HEK293 (cell line): ENCODE measurements at regions not wholly inside any gene's neighbourhood (a gene's known extent, or its start where the extent isn't known, plus 50 kb on each side); places are given as distances from the start of the nearest gene placed in this dataset.
A peak's percentile ranks its signal among the peaks of the same experiment; 100 is the strongest.

Experiments
- CTCF ChIA-PET: fragments of 350-600 bp; formaldehyde crosslinking; extraction: SDS; loops from one replicate; lab custom pipeline; 2021; ENCODE audit warnings: antibody characterized with exemption; lab: Yijun Ruan, JAX
- POLR2A ChIA-PET: fragments of 300-600 bp; formaldehyde crosslinking; extraction: SDS; loops from one replicate; lab custom pipeline; 2020; ENCODE audit warnings: antibody characterized with exemption, inconsistent platforms; lab: Yijun Ruan, JAX
- H3K27ac ChIP-seq: fragments of 200-500 bp; sonication (Bioruptor generic); 2 replicates; pipeline ENCODE4 v1.5.1; 2014; ENCODE audit warnings: low read depth, low read length, control low read depth, inconsistent platforms; ENCODE audit errors: extremely low read depth
- H3K36me3 ChIP-seq, 2 experiments: fragments of 200-500 bp in 1 of 2; sonication (Bioruptor generic) in 1 of 2; 1 replicate in 1 of 2; 2 replicates in 1 of 2; pipeline ENCODE4 v1.5.1; 2014 to 2017; ENCODE audit warnings: inconsistent platforms in 2 of 2, low read length in 2 of 2; ENCODE audit not compliant: control insufficient read depth in 2 of 2, insufficient read depth in 1 of 2
- H3K4me1 ChIP-seq: fragments of 200-500 bp; sonication (Bioruptor generic); 2 replicates; pipeline ENCODE4 v1.5.1; 2014; ENCODE audit warnings: mild to moderate bottlenecking, low read length, inconsistent platforms; ENCODE audit not compliant: control insufficient read depth, insufficient read depth
- H3K4me3 ChIP-seq: 2 replicates; pipeline ENCODE4 v1.5.1; 2011; ENCODE audit warnings: low read depth, mild to moderate bottlenecking, control low read depth, low read length, moderate library complexity
- H3K9me3 ChIP-seq: fragments of 200-500 bp; sonication (Bioruptor generic); 2 replicates; pipeline ENCODE4 v1.5.1; 2014; ENCODE audit warnings: low read depth, low read length, inconsistent platforms; ENCODE audit not compliant: control insufficient read depth, insufficient read depth
- ATF2 ChIP-seq: fragments of 450-650 bp; formaldehyde crosslinking; IDR thresholded peaks from 2 replicates; pipeline ENCODE4 v1.5.1; 2016; ENCODE audit warnings: missing biosample characterization, missing genetic modification characterization, low read depth
- FEZF1 ChIP-seq: fragments of 450-650 bp; formaldehyde crosslinking; IDR thresholded peaks from 2 replicates; pipeline ENCODE4 v1.5.1; 2016; ENCODE audit warnings: missing biosample characterization, missing genetic modification characterization
- HOXD13 ChIP-seq: sonication (generic); formaldehyde crosslinking; IDR thresholded peaks from 2 replicates; pipeline ENCODE4 v1.8.0; 2022; ENCODE audit warnings: missing genetic modification reagents, borderline replicate concordance
- KLF10 ChIP-seq: fragments of 450-650 bp; IDR thresholded peaks from 2 replicates; pipeline ENCODE4 v1.5.1; 2018; ENCODE audit warnings: missing biosample characterization, mild to moderate bottlenecking, missing genetic modification characterization
- KLF16 ChIP-seq: fragments of 450-650 bp; formaldehyde crosslinking; IDR thresholded peaks from 2 replicates; pipeline ENCODE4 v1.5.1; 2017; ENCODE audit warnings: missing biosample characterization, missing genetic modification characterization
- KLF8 ChIP-seq: fragments of 450-650 bp; formaldehyde crosslinking; IDR thresholded peaks from 2 replicates; pipeline ENCODE4 v1.5.1; 2016; ENCODE audit warnings: missing biosample characterization, missing genetic modification characterization
- KLF9 ChIP-seq: fragments of 450-650 bp; formaldehyde crosslinking; IDR thresholded peaks from 2 replicates; pipeline ENCODE4 v1.5.1; 2016; ENCODE audit warnings: missing biosample characterization, missing genetic modification characterization, low read depth
- MZF1 ChIP-seq: fragments of 450-650 bp; formaldehyde crosslinking; IDR thresholded peaks from 2 replicates; pipeline ENCODE4 v1.5.1; 2017; ENCODE audit warnings: missing biosample characterization, missing genetic modification characterization, borderline replicate concordance
- OSR2 ChIP-seq: fragments of 450-650 bp; formaldehyde crosslinking; IDR thresholded peaks from 2 replicates; pipeline ENCODE4 v1.5.1; 2016; ENCODE audit warnings: missing biosample characterization, missing genetic modification characterization
- PRDM4 ChIP-seq: fragments of 450-650 bp; formaldehyde crosslinking; IDR thresholded peaks from 2 replicates; pipeline ENCODE4 v1.5.1; 2017; ENCODE audit warnings: missing biosample characterization, missing genetic modification characterization
- RBAK ChIP-seq: fragments of 450-650 bp; formaldehyde crosslinking; IDR thresholded peaks from 2 replicates; pipeline ENCODE4 v1.5.1; 2016; ENCODE audit warnings: missing biosample characterization, missing genetic modification characterization
- SP2 ChIP-seq: fragments of 450-650 bp; formaldehyde crosslinking; IDR thresholded peaks from 2 replicates; pipeline ENCODE4 v1.5.1; 2016; ENCODE audit warnings: missing biosample characterization, missing genetic modification characterization
- SP7 ChIP-seq: fragments of 450-650 bp; formaldehyde crosslinking; IDR thresholded peaks from 2 replicates; pipeline ENCODE4 v1.5.1; 2016; ENCODE audit warnings: missing biosample characterization, missing genetic modification characterization
- TSHZ1 ChIP-seq: fragments of 450-650 bp; formaldehyde crosslinking; IDR thresholded peaks from 2 replicates; pipeline ENCODE4 v1.5.1; 2016; ENCODE audit warnings: missing biosample characterization, missing genetic modification characterization, borderline replicate concordance
- WT1 ChIP-seq: fragments of 450-650 bp; formaldehyde crosslinking; IDR thresholded peaks from 2 replicates; pipeline ENCODE4 v1.5.1; 2016; ENCODE audit warnings: missing biosample characterization, missing genetic modification characterization
- ZEB2 ChIP-seq: fragments of 450-650 bp; formaldehyde crosslinking; IDR thresholded peaks from 2 replicates; pipeline ENCODE4 v1.5.1; 2016; ENCODE audit warnings: missing biosample characterization, missing genetic modification characterization
- ZFHX2 ChIP-seq: fragments of 450-650 bp; formaldehyde crosslinking; conservative IDR thresholded peaks from 2 replicates; pipeline ENCODE4 v1.5.1; 2016; ENCODE audit warnings: missing biosample characterization, missing genetic modification characterization
- ZNF10 ChIP-seq: fragments of 450-650 bp; formaldehyde crosslinking; IDR thresholded peaks from 2 replicates; pipeline ENCODE4 v1.5.1; 2017; ENCODE audit warnings: missing biosample characterization, missing genetic modification characterization
- ZNF112 ChIP-seq: fragments of 450-650 bp; formaldehyde crosslinking; IDR thresholded peaks from 2 replicates; pipeline ENCODE4 v1.5.0; 2017; ENCODE audit warnings: missing biosample characterization, missing genetic modification characterization
- ZNF16 ChIP-seq: fragments of 450-650 bp; formaldehyde crosslinking; IDR thresholded peaks from 2 replicates; pipeline ENCODE4 v1.5.1; 2016; ENCODE audit warnings: low read depth, missing biosample characterization, missing genetic modification characterization
- ZNF24 ChIP-seq: fragments of 450-650 bp; formaldehyde crosslinking; IDR thresholded peaks from 2 replicates; pipeline ENCODE4 v1.5.1; 2016; ENCODE audit warnings: missing biosample characterization, missing genetic modification characterization
- ZNF302 ChIP-seq: fragments of 450-650 bp; formaldehyde crosslinking; IDR thresholded peaks from 2 replicates; pipeline ENCODE4 v1.5.1; 2016; ENCODE audit warnings: missing biosample characterization, missing genetic modification characterization, low read depth
- ZNF398 ChIP-seq: fragments of 450-650 bp; formaldehyde crosslinking; IDR thresholded peaks from 2 replicates; pipeline ENCODE4 v1.5.1; 2017; ENCODE audit warnings: missing biosample characterization, missing genetic modification characterization
- ZNF426 ChIP-seq: fragments of 450-650 bp; formaldehyde crosslinking; IDR thresholded peaks from 2 replicates; pipeline ENCODE4 v1.5.1; 2017; ENCODE audit warnings: missing biosample characterization, missing genetic modification characterization, mild to moderate bottlenecking, inconsistent platforms, moderate library complexity
- ZNF580 ChIP-seq: fragments of 450-650 bp; formaldehyde crosslinking; IDR thresholded peaks from 2 replicates; pipeline ENCODE4 v1.5.1; 2016; ENCODE audit warnings: missing biosample characterization, missing genetic modification characterization
- ZNF629 ChIP-seq: fragments of 450-650 bp; formaldehyde crosslinking; IDR thresholded peaks from 2 replicates; pipeline ENCODE4 v1.5.1; 2017; ENCODE audit warnings: missing biosample characterization, missing genetic modification characterization
- ZNF843 ChIP-seq: fragments of 450-650 bp; formaldehyde crosslinking; IDR thresholded peaks from 2 replicates; pipeline ENCODE4 v1.5.1; 2016; ENCODE audit warnings: missing biosample characterization, missing genetic modification characterization
- ZXDB ChIP-seq: fragments of 450-650 bp; formaldehyde crosslinking; IDR thresholded peaks from 2 replicates; pipeline ENCODE4 v1.5.1; 2016; ENCODE audit warnings: missing biosample characterization, missing genetic modification characterization

GRCh38 chr1:218711884-218712674, 366.9 kb downstream of the TGFB2 start:
- Histone ChIP-seq H3K9me3 (no peaks in the 10 kb centered on the region), H3K4me1 (no peaks in the 10 kb centered on the region), H3K4me3 (no peak overlapping the region), H3K27ac (no peak overlapping the region), H3K36me3 (no peaks in the 10 kb centered on the region)
- POLR2A ChIA-PET, result interaction anchor here (1.0 kb wide), 1 partner anchor 367 kb away, joined by 3 read pairs; the partner anchor contains the start of gene TGFB2
- CTCF ChIA-PET, result no interaction called here
- TF ChIP-seq OSR2, result 0 out of 2 replicates have a peak, but pooled peaks have one; percentile 27
- TF ChIP-seq PRDM4 (tag by site-specific recombination), result peak; percentile 11; the same call in 1 of the 2 replicates
- TF ChIP-seq ZNF302 (tag by site-specific recombination), result no peak
- TF ChIP-seq KLF16 (tag by site-specific recombination), result 0 out of 2 replicates have a peak, but pooled peaks have one; percentile 49
- peak; percentile 79; the same call in 1 of the 2 replicates for TF ChIP-seq KLF10 (tag by site-specific recombination)
- TF ChIP-seq ZNF10 (tag by site-specific recombination), result no peak
- TF ChIP-seq ZFHX2 (tag by site-specific recombination), result peak; percentile 90
- peak; percentile 48; the same call in 1 of the 2 replicates for TF ChIP-seq WT1 (tag by site-specific recombination)
- TF ChIP-seq ZNF112, result no peak
- no peak for TF ChIP-seq ZNF426
- peak; percentile 46; the same call in 1 of the 2 replicates for TF ChIP-seq ZXDB (tag by site-specific recombination)
- no peak for TF ChIP-seq KLF8 (tag by site-specific recombination)
- TF ChIP-seq ZNF580 (tag by site-specific recombination), result peak; percentile 59; the same call in 1 of the 2 replicates
- TF ChIP-seq KLF9 (tag by site-specific recombination), result peak; percentile 51
- no peak for TF ChIP-seq SP2 (tag by site-specific recombination)
- peak; percentile 62 for TF ChIP-seq ZEB2
- TF ChIP-seq TSHZ1, result peak; percentile 15; the same call in 1 of the 2 replicates
- peak; percentile 57; the same call in 1 of the 2 replicates for TF ChIP-seq ZNF398 (tag by site-specific recombination)
- 0 out of 2 replicates have a peak, but pooled peaks have one; percentile 21 for TF ChIP-seq SP7 (tag by site-specific recombination)
- peak; percentile 77; the same call in 1 of the 2 replicates for TF ChIP-seq MZF1 (tag by site-specific recombination)
- peak; percentile 59 for TF ChIP-seq FEZF1
- peak; percentile 65 for TF ChIP-seq ATF2
- 0 out of 2 replicates have a peak, but pooled peaks have one; percentile 11 for TF ChIP-seq RBAK
- peak; percentile 82 for TF ChIP-seq HOXD13 (CRISPR knock-in tag)
- peak; percentile 38; the same call in 1 of the 2 replicates for TF ChIP-seq ZNF629 (tag by site-specific recombination)
- TF ChIP-seq ZNF16 (tag by site-specific recombination), result no peak
- TF ChIP-seq ZNF843 (tag by site-specific recombination), result peak; percentile 71; the same call in 1 of the 2 replicates
- 0 out of 2 replicates have a peak, but pooled peaks have one; percentile 74 for TF ChIP-seq ZNF24
